OCI-LY7 (cell line): ENCODE measurements at regions not wholly inside any gene's neighbourhood (a gene's known extent, or its start where the extent isn't known, plus 50 kb on each side); places are given as distances from the start of the nearest gene placed in this dataset.
"Not testable (repeated sequence)": the region's sequence is repeated elsewhere in the genome, so short reads cannot be mapped to it uniquely, and the experiment has no call there.

Experiments used
- BruUV-seq: library from RNA; stranded (reverse); fragments of 400-500 nt; replicated peaks from 2 replicates; lab custom pipeline; 2021; lab: Mats Ljungman, UMichigan
- CTCF ChIA-PET: fragments of 300-600 bp; sonication (Branson Sonifier 250); formaldehyde crosslinking; loops from one replicate; lab custom pipeline; 2022; ENCODE audit warnings: antibody characterized with exemption; ENCODE audit not compliant: unreplicated experiment; lab: Charles Lee
- POLR2A ChIA-PET: fragments of 300-600 bp; sonication (Branson Sonifier 250); formaldehyde crosslinking; loops from one replicate; lab custom pipeline; 2022; ENCODE audit warnings: antibody characterized with exemption; lab: Charles Lee
- DNase-seq: peaks from one replicate; pipeline ENCODE4 v3.0.0-alpha.2; 2015; ENCODE audit warnings: low spot score
- H2AFZ ChIP-seq: fragments of 200-600 bp; sonication (generic), shearing (Covaris generic); 2 replicates; pipeline ENCODE4 v1.6.1; 2014; ENCODE audit warnings: mild to moderate bottlenecking, antibody characterized with exemption, low read length, moderate library complexity
- H3K27ac ChIP-seq: fragments of 200-600 bp; sonication (generic); 2 replicates; pipeline ENCODE4 v1.5.1; 2014; ENCODE audit warnings: mixed run types, low read depth, mild to moderate bottlenecking, moderate library complexity, low read length, inconsistent platforms; ENCODE audit not compliant: poor library complexity, severe bottlenecking
- H3K36me3 ChIP-seq: fragments of 200-600 bp; sonication (generic); 2 replicates; pipeline ENCODE4 v1.6.1; 2014; ENCODE audit warnings: mild to moderate bottlenecking, antibody characterized with exemption, low read length, moderate library complexity, mixed read lengths; ENCODE audit not compliant: insufficient read depth
- H3K4me1 ChIP-seq: fragments of 200-600 bp; sonication (generic); 2 replicates; pipeline ENCODE4 v1.5.1; 2014; ENCODE audit warnings: mild to moderate bottlenecking, low read length; ENCODE audit not compliant: insufficient read depth, poor library complexity, severe bottlenecking
- H3K4me2 ChIP-seq: fragments of 200-600 bp; sonication (generic); 2 replicates; pipeline ENCODE4 v1.6.1; 2014; ENCODE audit warnings: mild to moderate bottlenecking, low read length
- H3K4me3 ChIP-seq: fragments of 200-600 bp; sonication (generic); 2 replicates; pipeline ENCODE4 v1.5.1; 2014; ENCODE audit warnings: mild to moderate bottlenecking, low read depth, low read length; ENCODE audit not compliant: poor library complexity, severe bottlenecking
- H3K79me2 ChIP-seq: fragments of 200-600 bp; sonication (generic); 2 replicates; pipeline ENCODE4 v1.6.1; 2016; ENCODE audit warnings: low read depth, mild to moderate bottlenecking, low read length, moderate library complexity, mixed read lengths; ENCODE audit not compliant: insufficient read depth
- H3K9me2 ChIP-seq: fragments of 200-600 bp; sonication (generic); 2 replicates; pipeline ENCODE4 v1.6.1; 2016; ENCODE audit warnings: mild to moderate bottlenecking, low read length, mixed read lengths; ENCODE audit not compliant: insufficient read depth
- H3K9me3 ChIP-seq: fragments of 200-600 bp; sonication (generic); 2 replicates; pipeline ENCODE4 v1.6.1; 2014; ENCODE audit warnings: mild to moderate bottlenecking, mixed run types, low read length, mixed read lengths
- H4K20me1 ChIP-seq: fragments of 200-600 bp; sonication (generic); 2 replicates; pipeline ENCODE4 v1.6.1; 2014; ENCODE audit warnings: mild to moderate bottlenecking, antibody characterized with exemption, low read length, moderate library complexity, mixed read lengths; ENCODE audit not compliant: insufficient read depth
- CTCF ChIP-seq: fragments of 200-600 bp; sonication (generic); conservative IDR thresholded peaks from 2 replicates; pipeline ENCODE4 v1.5.1; 2014; ENCODE audit warnings: mild to moderate bottlenecking, antibody characterized with exemption, low read length, moderate library complexity, mixed read lengths
- EZH2phosphoT487 ChIP-seq: fragments of 200-600 bp; sonication (generic); IDR thresholded peaks from 2 replicates; pipeline ENCODE4 v1.6.1; 2018; ENCODE audit warnings: low read depth, borderline replicate concordance, mild to moderate bottlenecking, mixed run types, antibody characterized with exemption, low read length, moderate library complexity, mixed read lengths
- intact Hi-C: fragments of 100-400 bp; cut with micrococcal nuclease; formaldehyde crosslinking; loops from one replicate; pipeline ENCODE4 v1.10.0; 2022; ENCODE audit not compliant: unreplicated experiment

GRCh38 chr1:224825525-224826000 lies 103.9 kb upstream of the DNAH14 start:
- intact Hi-C loops = no loop called here
- TF ChIP-seq EZH2phosphoT487 (no peak), CTCF (no peak)
- Histone ChIP-seq H3K4me2 (no peak overlapping the region), H3K9me3 (0 out of 2 replicates have a peak, but pooled peaks cover 5% of the 10 kb centered on the region), H3K4me3 (no peak overlapping the region), H2AFZ (no peak overlapping the region), H4K20me1 (no peaks in the 10 kb centered on the region), H3K79me2 (no peaks in the 10 kb centered on the region), H3K9me2 (no peaks in the 10 kb centered on the region), H3K27ac (no peak overlapping the region), H3K4me1 (no peaks in the 10 kb centered on the region), H3K36me3 (no peaks in the 10 kb centered on the region)
- ChIA-PET CTCF (no interaction called here), POLR2A (no interaction called here)
- DNase-seq = no peak
- no TSS peak for BruUV-seq

DNA sequence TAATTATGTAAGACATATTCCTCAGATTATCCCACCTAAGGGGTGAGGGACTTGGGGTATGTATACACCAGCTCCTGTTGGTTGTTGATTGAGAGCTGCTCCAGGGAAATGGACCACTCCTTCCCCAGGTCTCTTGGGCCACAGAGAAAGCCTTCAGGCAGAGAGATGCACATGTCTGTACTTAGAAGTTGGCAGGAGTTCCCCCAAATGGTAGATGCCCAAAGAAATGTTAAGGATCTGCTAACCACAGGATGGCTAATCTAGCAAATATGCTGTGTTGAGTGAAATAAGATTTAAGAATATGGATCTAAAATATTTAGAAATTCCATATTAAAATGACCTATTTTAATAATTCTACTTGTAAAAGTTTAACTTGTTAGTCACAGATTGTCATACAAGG lies 100.8 kb upstream of the DNAH14 start:
- ChIA-PET CTCF (no interaction called here), POLR2A (interaction anchor here (0.6 kb wide), 1 partner anchor 346 kb away, joined by 3 read pairs; no protein-coding TSS in a partner anchor)
- DNase-seq = no peak
- Histone ChIP-seq H3K9me3 (no peaks in the 10 kb centered on the region), H3K9me2 (no peaks in the 10 kb centered on the region), H3K36me3 (no peaks in the 10 kb centered on the region), H3K4me3 (no peak overlapping the region), H2AFZ (no peak overlapping the region), H3K79me2 (no peaks in the 10 kb centered on the region), H3K4me2 (no peak overlapping the region), H4K20me1 (no peaks in the 10 kb centered on the region), H3K27ac (no peak overlapping the region), H3K4me1 (no peaks in the 10 kb centered on the region)
- intact Hi-C loops = no loop called here
- BruUV-seq = no TSS peak
- no peak for TF ChIP-seq CTCF
- no peak for TF ChIP-seq EZH2phosphoT487

- no peak for DNase-seq
- H3K79me2 ChIP-seq = no peaks in the 10 kb centered on the region
- BruUV-seq = no TSS peak
- H3K36me3 ChIP-seq = no peaks in the 10 kb centered on the region
- no peaks in the 10 kb centered on the region for H3K9me3 ChIP-seq
- intact Hi-C loops = no loop called here
- no peaks in the 10 kb centered on the region for H4K20me1 ChIP-seq
- no peak overlapping the region for H3K4me2 ChIP-seq
- no peak overlapping the region for H3K27ac ChIP-seq
- TF ChIP-seq EZH2phosphoT487 = no peak
- TF ChIP-seq CTCF = no peak
- POLR2A ChIA-PET = no interaction called here
- no peak overlapping the region for H2AFZ ChIP-seq
- H3K9me2 ChIP-seq = no peaks in the 10 kb centered on the region
- H3K4me3 ChIP-seq = no peak overlapping the region
- CTCF ChIA-PET = no interaction called here
- H3K4me1 ChIP-seq = no peaks in the 10 kb centered on the region
These were observed 98.0 kb upstream of the DNAH14 start for GRCh38 chr1:224831501-224831900.

DNA sequence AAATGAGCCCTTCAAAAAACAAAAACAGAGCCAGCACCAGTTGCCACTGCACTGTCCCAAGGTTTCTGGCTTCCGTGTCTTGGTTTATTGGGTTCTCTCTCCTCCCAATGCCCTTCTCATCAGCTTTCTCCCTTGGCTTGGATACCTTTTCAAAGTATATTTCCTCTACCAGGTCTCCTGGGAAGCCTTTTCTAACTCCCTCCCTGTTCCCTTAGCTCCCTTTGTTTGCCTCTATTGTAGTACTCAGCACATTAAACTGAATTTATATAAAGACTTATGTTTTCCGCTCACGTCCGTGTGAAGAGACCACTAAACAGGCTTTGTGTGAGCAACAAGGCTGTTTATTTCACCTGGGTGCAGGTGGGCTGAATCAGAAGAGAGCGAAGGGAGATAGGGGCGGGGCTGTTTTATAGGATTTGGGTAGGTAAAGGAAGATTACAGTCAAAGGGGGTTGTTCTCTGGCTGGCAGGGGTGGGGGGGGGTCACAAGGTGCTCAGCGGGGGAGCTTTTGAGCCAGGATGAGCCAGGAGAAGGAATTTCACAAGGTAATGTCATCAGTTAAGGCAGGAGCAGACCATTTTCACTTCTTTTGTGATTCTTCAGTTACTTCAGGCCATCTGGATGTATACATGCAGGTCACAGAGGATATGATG lies 89.7 kb upstream of the DNAH14 start:
- DNase-seq, POLR2A ChIA-PET, CTCF ChIA-PET, H2AFZ ChIP-seq, H3K4me2 ChIP-seq, H3K79me2 ChIP-seq, H3K4me1 ChIP-seq, H3K9me2 ChIP-seq, H3K36me3 ChIP-seq, H4K20me1 ChIP-seq, BruUV-seq, H3K4me3 ChIP-seq, intact Hi-C loops, H3K27ac ChIP-seq, H3K9me3 ChIP-seq: not testable (repeated sequence)
